ENCODE measurements at regions not wholly inside any gene's neighbourhood (a gene's known extent, or its start where the extent isn't known, plus 50 kb on each side); places are given as distances from the start of the nearest gene placed in this dataset.
"Not testable (repeated sequence)": the region's sequence is repeated elsewhere in the genome, so short reads cannot be mapped to it uniquely, and the experiment has no call there.

DNA sequence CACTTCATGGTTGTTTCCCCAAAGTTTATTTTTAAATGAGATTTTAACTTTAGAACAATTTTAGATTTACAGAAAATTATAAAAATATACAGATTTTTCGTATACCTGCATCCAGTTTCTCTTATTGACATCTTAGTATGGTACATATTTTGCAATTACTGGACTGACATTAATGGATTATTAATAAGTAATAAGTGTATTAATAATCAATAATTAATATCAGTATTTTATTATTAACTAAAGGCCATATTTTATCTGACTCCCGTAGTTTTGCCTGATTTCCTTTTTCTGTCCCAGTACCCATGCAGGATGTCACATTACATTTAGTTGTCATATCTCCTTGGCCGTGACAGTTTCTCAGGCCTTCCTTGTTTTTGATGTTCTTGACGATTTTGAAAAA lies 307.0 kb downstream of the C6orf118 start:
- no peak for DNase-seq

- no peak for DNase-seq
Measured at GRCh38 chr6:165001502-165002157, 307.8 kb downstream of the C6orf118 start.

DNA sequence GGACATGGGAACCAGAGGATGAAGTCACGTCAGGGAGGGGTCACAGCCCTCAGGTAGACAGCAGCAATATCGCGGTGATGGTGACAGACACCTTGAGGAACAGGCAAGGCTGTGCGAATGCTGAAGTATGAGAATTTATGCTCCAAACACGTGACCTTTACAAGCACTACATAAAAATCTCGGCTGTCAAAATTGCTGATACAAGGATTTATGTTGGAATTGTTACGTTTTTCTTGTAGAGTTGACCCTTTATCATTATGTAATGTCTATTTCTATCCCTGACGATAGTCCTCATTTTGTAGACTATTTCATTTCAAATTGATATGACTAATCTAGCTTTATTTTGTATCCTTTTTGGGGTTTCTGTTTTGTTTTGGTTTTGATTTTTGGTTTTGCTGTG lies 311.1 kb downstream of the C6orf118 start:
- DNase-seq = no peak

- DNase-seq = no peak
Measured at GRCh38 chr6:164996838-164997237, 312.6 kb downstream of the C6orf118 start.

GRCh38 chr6:164991573-164991972 lies 317.8 kb downstream of the C6orf118 start:
- DNase-seq = no peak

DNA sequence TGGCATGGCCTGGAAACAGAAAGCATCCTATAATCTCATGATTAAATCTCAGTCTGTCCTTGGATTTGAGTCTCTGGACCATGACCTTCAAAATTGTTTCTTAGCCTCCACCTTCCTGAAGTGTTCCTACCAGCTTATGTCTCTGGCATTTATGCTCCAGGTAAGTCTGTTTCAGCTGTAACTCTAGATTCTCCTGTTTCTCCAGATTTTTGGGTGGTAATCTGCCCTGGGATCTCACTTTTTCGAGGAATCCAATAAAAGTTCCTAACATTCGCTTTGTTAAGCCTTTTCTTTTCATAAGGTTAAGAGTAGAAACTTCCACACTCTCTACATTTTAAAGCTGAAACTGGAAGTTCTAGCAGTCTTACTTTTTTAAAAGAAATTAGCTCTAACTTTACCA lies 318.5 kb downstream of the C6orf118 start:
- DNase-seq = no peak

- no peak for DNase-seq
Measured at GRCh38 chr6:164982389-164982788, 327.0 kb downstream of the C6orf118 start.

DNA sequence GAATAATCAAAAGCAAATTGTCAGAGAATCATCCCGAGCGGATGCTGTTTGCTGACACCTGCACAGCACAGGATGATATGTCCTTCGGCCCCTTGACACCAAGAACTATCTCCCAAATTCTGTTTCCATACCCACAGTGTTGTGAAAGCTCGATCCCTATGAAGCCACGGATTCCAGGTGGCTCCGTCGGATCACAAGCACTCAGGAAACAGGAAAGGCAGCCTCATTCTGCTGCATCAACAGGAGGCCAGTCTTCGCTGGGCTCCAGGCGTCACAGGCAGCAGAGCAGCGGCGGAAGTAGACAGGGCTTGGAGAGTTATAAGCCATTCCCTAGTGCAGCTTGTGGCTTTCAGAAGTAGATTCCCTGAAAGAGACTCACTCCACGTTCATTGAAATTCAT lies 342.3 kb downstream of the C6orf118 start:
- DNase-seq = no peak

GRCh38 chr6:164962805-164963204 lies 346.6 kb downstream of the C6orf118 start:
- no peak for DNase-seq

DNA sequence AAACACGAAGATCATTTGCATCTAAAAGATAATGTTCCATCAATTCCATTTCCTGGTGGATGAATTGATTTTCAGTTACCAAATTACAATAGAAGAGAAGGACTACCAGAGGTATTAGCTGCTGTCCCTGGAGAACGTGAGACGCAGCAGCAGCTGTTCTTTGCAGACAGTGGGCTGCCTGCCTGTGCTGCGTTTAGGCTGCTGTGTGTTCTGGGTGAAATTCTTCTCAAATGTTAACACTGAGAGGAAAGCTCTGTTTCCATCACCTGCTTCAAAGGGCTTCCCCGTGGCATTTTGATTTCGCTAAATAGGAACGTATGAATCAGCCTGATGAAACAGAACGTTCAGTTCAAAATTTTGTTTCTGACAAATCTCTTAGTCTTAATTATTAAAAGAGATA lies 362.2 kb downstream of the C6orf118 start:
- DNase-seq = no peak

DNA sequence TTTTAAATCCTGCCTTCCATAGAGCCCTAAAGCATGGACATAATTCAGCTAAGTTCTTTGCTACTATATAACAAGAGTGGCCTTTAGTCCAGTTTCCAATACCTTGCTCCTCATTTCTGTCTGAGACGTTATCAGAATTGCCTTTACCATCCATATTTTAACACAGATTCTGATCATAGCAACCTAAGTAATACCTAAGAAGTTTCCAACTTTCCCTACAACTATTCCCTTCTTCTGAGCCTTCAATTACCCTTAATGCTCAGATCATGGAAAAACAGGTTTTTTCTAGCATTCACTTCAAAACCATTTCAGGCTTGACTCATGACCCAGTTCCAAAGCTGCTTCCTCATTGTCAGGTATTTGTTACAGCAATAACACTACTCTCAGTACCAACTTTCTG lies 367.1 kb downstream of the C6orf118 start:
- DNase-seq = no peak

DNA sequence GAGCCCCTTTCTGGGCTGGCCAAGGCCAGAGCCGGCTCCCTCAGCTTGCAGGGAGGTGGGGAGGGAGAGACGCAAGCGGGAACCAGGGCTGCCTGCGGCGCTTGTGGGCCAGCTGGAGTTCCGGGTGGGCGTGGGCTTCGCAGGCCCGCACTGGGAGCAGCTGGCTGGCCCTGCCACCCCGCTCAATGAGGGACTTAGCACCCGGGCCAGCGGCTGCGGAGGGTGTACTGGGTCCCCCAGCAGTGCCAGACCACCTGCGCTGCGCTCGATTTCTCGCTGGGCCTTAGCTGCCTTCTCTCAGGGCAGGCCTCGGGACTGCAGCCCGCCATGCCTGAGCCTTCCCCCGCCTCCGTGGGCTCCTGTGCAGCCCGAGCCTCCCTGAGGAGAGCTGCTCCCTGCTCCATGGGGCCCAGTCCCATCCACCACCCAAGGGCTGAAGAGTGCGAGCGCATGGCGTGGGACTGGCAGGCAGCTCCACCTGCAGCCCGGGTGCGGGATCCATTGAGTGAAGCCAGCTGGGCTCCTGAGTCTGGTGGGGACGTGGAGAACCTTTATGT lies 376.1 kb downstream of the C6orf118 start:
- DNase-seq = not testable (repeated sequence)

GRCh38 chr6:164929408-164929977 lies 379.9 kb downstream of the C6orf118 start:
- no peak for DNase-seq

DNA sequence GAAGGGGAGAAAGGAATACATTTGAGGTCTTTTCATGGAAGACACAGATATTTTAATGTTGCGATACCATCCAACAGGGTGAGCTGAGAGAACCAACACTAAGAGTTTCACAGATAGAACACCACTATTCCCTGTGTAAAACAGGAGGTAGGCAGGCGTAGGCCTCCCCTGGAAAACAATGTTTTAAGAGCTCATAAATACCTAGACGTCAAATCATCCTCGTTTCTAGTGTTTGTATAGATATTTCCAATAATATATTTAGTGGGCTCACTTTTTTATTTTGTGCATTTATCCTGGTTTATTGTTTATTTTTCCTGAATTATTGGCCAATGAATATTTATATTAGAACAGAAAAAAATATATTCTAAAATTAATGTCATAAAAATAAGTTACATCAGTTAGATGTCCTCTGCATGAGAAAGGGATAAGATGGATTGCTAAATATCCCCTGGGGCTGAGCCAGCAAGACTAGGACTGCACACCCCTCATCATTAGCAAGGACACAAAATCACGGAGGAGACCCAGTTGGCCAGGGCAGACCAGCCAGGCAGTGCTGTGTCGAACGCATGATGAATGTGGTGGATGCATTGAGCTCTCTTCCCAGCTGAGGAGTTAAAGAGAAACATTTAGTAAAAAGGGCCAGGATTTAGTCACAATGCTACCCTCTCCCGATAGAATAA lies 380.5 kb downstream of the C6orf118 start:
- DNase-seq = no peak

DNA sequence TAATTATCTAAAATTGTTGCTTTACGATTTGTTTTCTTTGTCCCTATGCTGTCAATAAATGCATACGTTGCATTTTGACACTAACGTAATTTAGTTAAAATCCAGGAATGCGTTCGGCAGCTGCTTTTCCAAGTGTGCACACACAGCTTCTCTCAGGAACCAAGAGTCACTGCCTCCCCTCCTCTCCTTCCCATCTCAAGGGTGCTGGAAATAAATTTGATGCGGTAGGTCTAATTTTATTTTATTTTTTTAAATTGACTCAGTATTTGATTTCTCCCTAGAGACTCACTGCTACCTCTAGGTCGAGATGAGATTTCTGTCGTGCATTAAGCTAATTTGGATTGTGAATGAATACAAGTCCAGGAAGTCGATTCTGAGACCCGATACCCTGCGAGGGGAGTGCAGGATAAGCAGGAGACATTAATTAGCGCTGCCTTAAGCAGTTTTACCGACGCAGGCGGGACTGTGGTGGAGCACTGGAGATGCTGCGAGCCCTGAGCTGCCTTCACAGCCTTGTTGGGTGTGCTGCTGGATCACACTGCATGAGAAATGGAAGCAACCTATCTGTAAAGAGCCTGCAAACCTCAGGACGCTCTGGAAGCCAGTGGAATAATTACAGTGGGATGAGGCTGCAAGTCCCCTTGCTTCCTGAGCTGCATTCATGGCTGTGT lies 381.2 kb downstream of the C6orf118 start:
- no peak for DNase-seq

DNA sequence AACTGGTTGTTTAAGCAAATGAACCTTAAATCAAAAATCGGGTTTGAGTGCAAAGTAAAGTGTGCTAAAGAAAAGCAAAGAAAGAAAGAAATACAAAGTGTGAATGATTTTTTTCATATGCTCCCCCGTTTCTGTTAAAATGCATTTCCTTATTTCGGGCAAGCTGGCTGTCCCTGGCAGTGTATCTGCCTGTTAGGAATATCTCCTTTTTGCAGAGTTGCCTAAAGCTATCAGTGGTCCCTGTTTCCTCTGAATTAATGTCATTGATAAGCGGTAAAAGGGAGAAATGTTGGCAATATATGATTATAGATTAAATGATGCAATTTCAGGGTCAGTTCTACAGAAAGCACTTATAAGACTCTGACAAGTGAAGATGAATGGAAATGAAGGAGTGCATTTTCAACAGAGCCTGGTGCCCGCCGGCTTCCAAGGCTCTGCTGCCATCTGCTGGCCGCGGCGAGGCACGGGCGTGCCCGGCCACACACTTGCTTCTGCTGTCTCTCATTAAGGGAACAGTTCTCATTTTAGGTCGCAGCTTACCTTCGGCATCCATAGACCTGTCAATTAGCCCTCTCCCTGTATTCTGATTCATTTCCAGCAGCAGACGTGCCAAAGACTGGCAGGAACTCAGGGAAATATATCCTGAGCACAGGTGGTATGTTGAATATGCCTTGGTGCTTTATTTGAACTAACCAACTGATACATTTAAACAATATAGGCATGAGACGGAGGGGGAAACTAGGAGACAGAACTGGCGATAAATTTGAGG lies 381.9 kb downstream of the C6orf118 start:
- DNase-seq = peak; percentile 68

GRCh38 chr6:164926686-164927085 lies 382.7 kb downstream of the C6orf118 start:
- no peak for DNase-seq

- DNase-seq = no peak
Measured at GRCh38 chr6:164925681-164926530, 383.5 kb downstream of the C6orf118 start.

DNA sequence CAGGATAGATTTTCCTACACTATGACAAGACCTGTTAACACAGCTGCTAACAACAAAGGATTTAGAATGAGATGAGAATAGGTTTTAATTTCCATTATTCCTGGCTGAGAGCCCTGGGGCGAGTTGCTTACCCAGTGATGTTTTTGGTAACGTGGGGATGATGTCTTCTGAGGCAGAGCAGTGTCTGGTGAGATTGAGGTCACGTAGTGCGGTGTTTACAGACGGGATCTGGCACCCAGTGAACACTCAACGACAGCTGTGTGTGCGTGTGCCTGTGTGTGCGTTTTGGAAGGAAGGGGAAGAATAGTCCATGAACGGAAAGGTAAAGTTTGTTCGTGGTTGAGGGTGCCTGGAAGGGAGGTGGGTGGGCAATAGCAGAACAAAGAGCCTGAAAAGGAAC lies 384.7 kb downstream of the C6orf118 start:
- DNase-seq = no peak

- no peak for DNase-seq
Measured at GRCh38 chr6:164917211-164917610, 392.2 kb downstream of the C6orf118 start.

- no peak for DNase-seq
Measured at GRCh38 chr6:164916087-164916486, 393.3 kb downstream of the C6orf118 start.
